ENCODE measurements at regions not wholly inside any gene's neighbourhood (a gene's known extent, or its start where the extent isn't known, plus 50 kb on each side); places are given as distances from the start of the nearest gene placed in this dataset.
A peak's percentile ranks its signal among the peaks of the same experiment; 100 is the strongest.

DNA sequence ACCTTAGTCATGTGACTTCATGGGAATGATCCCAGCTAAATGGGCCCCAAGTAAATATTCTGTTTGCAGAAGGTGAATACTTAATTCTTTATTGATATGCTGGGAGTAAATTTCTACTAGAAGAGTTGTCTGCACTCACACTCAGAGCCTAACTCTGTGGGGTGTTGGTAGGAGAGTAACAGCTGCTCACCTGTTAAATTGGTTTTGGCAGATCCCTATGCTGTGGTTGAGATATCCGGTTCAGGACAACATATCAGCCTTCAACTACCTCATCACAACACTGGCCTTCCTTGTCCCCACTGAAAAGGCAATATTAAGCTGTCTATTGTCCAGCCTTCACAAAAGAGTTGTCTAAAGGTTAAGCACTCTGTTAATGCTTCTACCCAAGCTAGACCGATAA is 738.3 kb downstream of the INHBA start:
- no TSS peak for BruUV-seq (replicated peaks)
- Histone ChIP-seq H2AFZ (ENCODE audit: control insufficient read depth, low read depth, low read length) (no peak overlapping the region), H3K27ac (ENCODE audit: control insufficient read depth, insufficient read depth) (no peak overlapping the region), H3K9me3 (replicated peaks; ENCODE audit: control insufficient read depth, insufficient read depth, low read length) (no peaks in the 10 kb centered on the region; the same call in 2 of the 3 replicates), H3K9ac (ENCODE audit: control insufficient read depth, insufficient read depth, low read length) (no peak overlapping the region), H4K20me1 (ENCODE audit: control insufficient read depth, insufficient read depth) (no peaks in the 10 kb centered on the region), H3K79me2 (ENCODE audit: control insufficient read depth, insufficient read depth, low read length) (no peaks in the 10 kb centered on the region), H3K4me2 (ENCODE audit: control insufficient read depth, insufficient read depth) (no peak overlapping the region), H3K36me3 (ENCODE audit: control insufficient read depth in 2 of 2, insufficient read depth in 2 of 2, low read length in 1 of 2) (no peaks in the 10 kb centered on the region), H3K4me3 (no peak overlapping the region), H3K4me1 (ENCODE audit: control insufficient read depth, insufficient read depth, low read length) (no peaks in the 10 kb centered on the region), H3K27me3 (replicated peaks in 1 of 2; ENCODE audit: control insufficient read depth in 2 of 2, insufficient read depth in 2 of 2, low read length in 1 of 2) (no peaks in the 10 kb centered on the region)
- peak; percentile 41 for ATAC-seq
- WGBS (ENCODE audit: insufficient coverage, insufficient replicate concordance, low lambda C conversion rate, missing lambda C conversion rate): 41% methylated on average over 2 of the region's 2 CpGs
- peak; percentile 41; the same call in 1 of the 2 replicates for TF ChIP-seq IKZF1 (conservative IDR thresholded peaks at IDR 0.05)
- TF ChIP-seq CHD4 (IDR thresholded peaks at IDR 0.05): no peak
- TF ChIP-seq CREB1 (IDR thresholded peaks at IDR 0.05; ENCODE audit: low read depth): no peak
- no peak for TF ChIP-seq TCF3 (IDR thresholded peaks at IDR 0.05; ENCODE audit: borderline replicate concordance, insufficient read depth, low read depth, low read length)
- peak; percentile 55; the same call in 1 of the 2 replicates for TF ChIP-seq RAD51 (IDR thresholded peaks at IDR 0.05)
- TF ChIP-seq, protein P1, sequence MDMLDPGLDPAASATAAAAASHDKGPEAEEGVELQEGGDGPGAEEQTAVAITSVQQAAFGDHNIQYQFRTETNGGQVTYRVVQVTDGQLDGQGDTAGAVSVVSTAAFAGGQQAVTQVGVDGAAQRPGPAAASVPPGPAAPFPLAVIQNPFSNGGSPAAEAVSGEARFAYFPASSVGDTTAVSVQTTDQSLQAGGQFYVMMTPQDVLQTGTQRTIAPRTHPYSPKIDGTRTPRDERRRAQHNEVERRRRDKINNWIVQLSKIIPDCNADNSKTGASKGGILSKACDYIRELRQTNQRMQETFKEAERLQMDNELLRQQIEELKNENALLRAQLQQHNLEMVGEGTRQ (IDR thresholded peaks at IDR 0.05; ENCODE audit: borderline replicate concordance, low read depth, low read length): no peak
- CTCF ChIA-PET: interaction anchor here (0.6 kb wide), 1 partner anchor 1075 kb away, joined by 3 read pairs; no protein-coding TSS in a partner anchor
- POLR2A ChIA-PET: no interaction called here
- SMC1A ChIA-PET (ENCODE audit: uncharacterized antibody, unreplicated experiment): interaction anchor here (0.5 to 1.2 kb wide), 2 partner anchors 9 to 1723 kb away, joined by 3 read pairs; no protein-coding TSS in a partner anchor
- in situ Hi-C loops (cut with MboI): no loop called here
- FAIRE-seq: no peak
- RAD21 ChIA-PET (ENCODE audit: unreplicated experiment): interaction anchor here (1.3 kb wide), 1 partner anchor 140 kb away, joined by 3 read pairs; no protein-coding TSS in a partner anchor
- DNase-seq (ENCODE audit: low read depth, low spot score): no peak
- intact Hi-C loops (cut with micrococcal nuclease; ENCODE audit: unreplicated experiment): no loop called here

DNA sequence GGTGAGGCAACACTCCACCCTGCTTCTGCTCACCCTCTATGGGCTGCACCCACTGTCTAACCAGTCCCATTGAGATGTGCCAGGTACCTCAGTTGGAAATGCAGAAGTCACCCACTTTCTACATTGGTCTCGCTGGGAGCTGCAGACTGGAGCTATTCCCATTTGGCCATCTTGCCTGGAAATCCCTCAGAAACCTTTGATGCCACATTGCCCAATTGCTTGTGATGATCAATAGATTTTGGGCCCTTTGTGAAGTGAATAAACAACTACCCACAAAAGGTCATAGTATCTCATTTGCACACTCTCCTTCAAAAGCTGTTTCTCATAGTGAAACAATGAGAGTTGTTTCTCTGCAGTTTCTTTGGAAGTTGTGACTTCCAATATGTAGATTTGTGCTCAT is 742.9 kb downstream of the INHBA start:
- intact Hi-C loops (cut with micrococcal nuclease; ENCODE audit: unreplicated experiment): no loop called here
- ChIA-PET CTCF (interaction anchor here (0.7 kb wide), 1 partner anchor 1837 kb away, joined by 3 read pairs; no protein-coding TSS in a partner anchor), SMC1A (ENCODE audit: uncharacterized antibody, unreplicated experiment) (no interaction called here), POLR2A (no interaction called here), RAD21 (ENCODE audit: unreplicated experiment) (interaction anchor here (1.0 kb wide), 1 partner anchor 37 kb away, joined by 3 read pairs; no protein-coding TSS in a partner anchor)
- H2AFZ ChIP-seq (ENCODE audit: control insufficient read depth, low read depth, low read length): no peak overlapping the region
- in situ Hi-C loops (cut with MboI): no loop called here
- FAIRE-seq: no peak
- H3K79me2 ChIP-seq (ENCODE audit: control insufficient read depth, insufficient read depth, low read length): no peaks in the 10 kb centered on the region
- no peaks in the 10 kb centered on the region for H3K27me3 ChIP-seq (replicated peaks in 1 of 2; ENCODE audit: control insufficient read depth in 2 of 2, insufficient read depth in 2 of 2, low read length in 1 of 2)
- no peak overlapping the region for H3K9ac ChIP-seq (ENCODE audit: control insufficient read depth, insufficient read depth, low read length)
- H3K4me2 ChIP-seq (ENCODE audit: control insufficient read depth, insufficient read depth): no peak overlapping the region
- H3K9me3 ChIP-seq (replicated peaks; ENCODE audit: control insufficient read depth, insufficient read depth, low read length): no peaks in the 10 kb centered on the region; the same call in 2 of the 3 replicates
- TF ChIP-seq TBL1XR1 (IDR thresholded peaks at IDR 0.05; ENCODE audit: low read depth, low read length) (no peak), NR2F1 (conservative IDR thresholded peaks at IDR 0.05) (peak; percentile 39; the same call in 1 of the 2 replicates)
- no peaks in the 10 kb centered on the region for H4K20me1 ChIP-seq (ENCODE audit: control insufficient read depth, insufficient read depth)
- no peaks in the 10 kb centered on the region for H3K36me3 ChIP-seq (ENCODE audit: control insufficient read depth in 2 of 2, insufficient read depth in 2 of 2, low read length in 1 of 2)
- DNase-seq (ENCODE audit: low read depth, low spot score): no peak
- no TSS peak for BruUV-seq (replicated peaks)
- H3K4me1 ChIP-seq (ENCODE audit: control insufficient read depth, insufficient read depth, low read length): no peaks in the 10 kb centered on the region
- ATAC-seq: no peak
- 0% methylated on average over 1 of the region's 1 CpG for WGBS (ENCODE audit: insufficient coverage, insufficient replicate concordance, low lambda C conversion rate, missing lambda C conversion rate)
- no peak overlapping the region for H3K27ac ChIP-seq (ENCODE audit: control insufficient read depth, insufficient read depth)
- no peak overlapping the region for H3K4me3 ChIP-seq

Data from GM12878 (cell line).